Osteoblast (primary cell): ENCODE measurements at regions not wholly inside any gene's neighbourhood (a gene's known extent, or its start where the extent isn't known, plus 50 kb on each side); places are given as distances from the start of the nearest gene placed in this dataset.

Source experiments
- DNase-seq: peaks from one replicate; pipeline ENCODE4 v3.0.0; 2011; ENCODE audit warnings: low spot score, mixed read lengths; ENCODE audit not compliant: insufficient read length; ENCODE audit errors: missing footprints
- H2AFZ ChIP-seq: 2 replicates; pipeline ENCODE4 v1.6.0; 2011; ENCODE audit warnings: mild to moderate bottlenecking, low read length
- H3K27ac ChIP-seq: 2 replicates; pipeline ENCODE4 v1.5.1; 2011; ENCODE audit warnings: mild to moderate bottlenecking, low read depth, low read length, moderate library complexity
- H3K27me3 ChIP-seq: 2 replicates; pipeline ENCODE4 v1.6.0; 2012; ENCODE audit warnings: mild to moderate bottlenecking, control low read depth, inconsistent platforms, low read length, moderate library complexity; ENCODE audit not compliant: insufficient read depth
- H3K36me3 ChIP-seq: 2 replicates; pipeline ENCODE4 v1.5.1; 2011; ENCODE audit warnings: mild to moderate bottlenecking, low read length, control low read depth, moderate library complexity; ENCODE audit not compliant: insufficient read depth
- H3K4me1 ChIP-seq: 2 replicates; pipeline ENCODE4 v1.5.1; 2011; ENCODE audit warnings: mild to moderate bottlenecking, low read length, control low read depth, moderate library complexity; ENCODE audit not compliant: insufficient read depth
- H3K4me2 ChIP-seq: 2 replicates; pipeline ENCODE4 v1.6.0; 2011; ENCODE audit warnings: mild to moderate bottlenecking, low read length; ENCODE audit not compliant: insufficient read depth
- H3K4me3 ChIP-seq: fragments of 200-600 bp; sonication (generic); 3 replicates; pipeline ENCODE4 v1.5.1; 2012; ENCODE audit warnings: mild to moderate bottlenecking, low read length, inconsistent platforms; ENCODE audit not compliant: insufficient read depth
- H3K79me2 ChIP-seq: 2 replicates; pipeline ENCODE4 v1.6.0; 2012; ENCODE audit warnings: mild to moderate bottlenecking, low read length, control low read depth, inconsistent platforms; ENCODE audit not compliant: insufficient read depth
- H3K9me3 ChIP-seq: 2 replicates; pipeline ENCODE4 v1.5.1; 2011; ENCODE audit warnings: low read depth, low read length, control low read depth
- H4K20me1 ChIP-seq: 2 replicates; pipeline ENCODE4 v1.6.0; 2012; ENCODE audit warnings: mild to moderate bottlenecking, low read length, control low read depth; ENCODE audit not compliant: insufficient read depth
- TF ChIP-seq, protein P1 (sequence below): IDR thresholded peaks from 2 replicates; pipeline ENCODE4 v1.5.1; 2011; ENCODE audit warnings: mild to moderate bottlenecking, low read depth, low read length, moderate library complexity; ENCODE audit errors: extremely low read depth

DNA sequence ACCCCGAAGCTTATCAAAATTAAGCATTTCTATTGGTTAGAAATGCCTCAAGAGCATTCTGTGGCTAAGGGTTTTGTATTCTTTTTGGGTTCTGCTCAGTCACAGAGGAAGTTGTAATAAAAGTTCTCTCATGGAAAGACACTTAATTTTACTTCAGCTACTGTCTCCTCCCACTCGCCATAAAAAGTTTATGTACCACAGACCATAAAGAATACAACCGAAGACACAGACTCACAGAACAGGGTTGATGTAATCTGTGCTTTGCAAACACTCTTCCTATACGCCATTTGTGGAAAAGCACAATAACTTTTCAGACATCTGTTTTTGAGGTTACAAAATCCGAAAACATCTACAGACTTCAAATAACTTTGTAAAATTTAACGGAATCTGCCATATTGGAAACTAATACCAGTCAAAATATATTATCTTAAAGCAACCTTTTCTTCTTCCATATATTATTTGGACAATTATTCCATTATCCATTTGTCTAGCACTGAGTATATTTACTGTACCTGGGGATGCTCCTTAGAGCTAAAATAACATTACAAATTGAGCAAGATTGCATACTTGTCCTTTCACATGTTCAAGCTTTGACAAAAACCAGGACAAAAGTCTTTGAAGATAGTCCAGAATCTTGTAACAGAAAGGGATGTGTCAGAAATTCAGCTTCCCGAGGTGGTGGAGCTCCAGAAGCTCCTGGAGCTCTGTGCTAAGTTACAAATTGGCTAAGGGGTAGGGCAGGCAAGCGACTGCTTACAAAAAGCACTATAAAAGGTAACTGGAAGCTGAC is 219.0 kb upstream of the MEOX2 start:
- no peaks in the 10 kb centered on the region for H4K20me1 ChIP-seq
- TF ChIP-seq, protein P1, sequence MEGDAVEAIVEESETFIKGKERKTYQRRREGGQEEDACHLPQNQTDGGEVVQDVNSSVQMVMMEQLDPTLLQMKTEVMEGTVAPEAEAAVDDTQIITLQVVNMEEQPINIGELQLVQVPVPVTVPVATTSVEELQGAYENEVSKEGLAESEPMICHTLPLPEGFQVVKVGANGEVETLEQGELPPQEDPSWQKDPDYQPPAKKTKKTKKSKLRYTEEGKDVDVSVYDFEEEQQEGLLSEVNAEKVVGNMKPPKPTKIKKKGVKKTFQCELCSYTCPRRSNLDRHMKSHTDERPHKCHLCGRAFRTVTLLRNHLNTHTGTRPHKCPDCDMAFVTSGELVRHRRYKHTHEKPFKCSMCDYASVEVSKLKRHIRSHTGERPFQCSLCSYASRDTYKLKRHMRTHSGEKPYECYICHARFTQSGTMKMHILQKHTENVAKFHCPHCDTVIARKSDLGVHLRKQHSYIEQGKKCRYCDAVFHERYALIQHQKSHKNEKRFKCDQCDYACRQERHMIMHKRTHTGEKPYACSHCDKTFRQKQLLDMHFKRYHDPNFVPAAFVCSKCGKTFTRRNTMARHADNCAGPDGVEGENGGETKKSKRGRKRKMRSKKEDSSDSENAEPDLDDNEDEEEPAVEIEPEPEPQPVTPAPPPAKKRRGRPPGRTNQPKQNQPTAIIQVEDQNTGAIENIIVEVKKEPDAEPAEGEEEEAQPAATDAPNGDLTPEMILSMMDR, result no peak
- no peak overlapping the region for H3K27ac ChIP-seq
- H3K4me1 ChIP-seq, result no peaks in the 10 kb centered on the region
- H3K9me3 ChIP-seq, result no peaks in the 10 kb centered on the region
- H3K4me3 ChIP-seq, result no peak overlapping the region
- no peak for DNase-seq
- H2AFZ ChIP-seq, result peak overlapping the region; percentile 31
- no peaks in the 10 kb centered on the region for H3K27me3 ChIP-seq
- H3K79me2 ChIP-seq, result no peaks in the 10 kb centered on the region
- H3K4me2 ChIP-seq, result no peak overlapping the region
- no peaks in the 10 kb centered on the region for H3K36me3 ChIP-seq

DNA sequence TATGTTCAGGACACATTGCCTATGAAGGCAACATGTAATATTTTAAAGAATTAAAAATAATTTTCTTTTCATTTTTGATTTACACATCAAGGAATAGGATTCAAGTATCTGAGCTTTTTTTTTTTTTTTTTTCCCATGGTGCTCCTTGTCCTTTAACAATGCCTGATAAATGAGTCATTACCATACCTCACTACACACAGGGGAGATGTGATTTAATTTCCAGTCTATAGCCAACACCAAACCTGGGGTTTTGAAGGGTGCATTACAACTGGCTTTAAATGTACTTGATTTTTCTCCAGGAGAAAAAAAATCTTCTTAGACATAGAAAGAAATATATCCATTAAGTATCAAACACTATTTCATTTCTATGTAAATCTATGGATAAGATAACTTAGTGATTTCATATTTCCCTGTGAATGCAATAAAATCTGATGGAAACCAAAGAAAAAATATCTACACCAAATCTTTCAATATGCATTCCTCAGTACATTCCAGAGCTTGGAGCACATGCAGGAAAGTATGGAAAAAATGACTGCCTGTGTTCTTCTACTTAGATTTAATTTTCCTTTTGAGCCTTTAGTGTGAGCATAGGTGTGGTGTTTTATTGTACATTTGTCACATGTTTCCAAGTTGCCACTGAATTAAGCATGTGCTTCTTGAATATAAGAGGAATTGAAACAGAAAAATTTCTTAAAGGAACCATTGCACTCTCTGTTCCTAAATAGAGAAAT is 204.8 kb upstream of the MEOX2 start:
- peak; percentile 42 for DNase-seq

DNA sequence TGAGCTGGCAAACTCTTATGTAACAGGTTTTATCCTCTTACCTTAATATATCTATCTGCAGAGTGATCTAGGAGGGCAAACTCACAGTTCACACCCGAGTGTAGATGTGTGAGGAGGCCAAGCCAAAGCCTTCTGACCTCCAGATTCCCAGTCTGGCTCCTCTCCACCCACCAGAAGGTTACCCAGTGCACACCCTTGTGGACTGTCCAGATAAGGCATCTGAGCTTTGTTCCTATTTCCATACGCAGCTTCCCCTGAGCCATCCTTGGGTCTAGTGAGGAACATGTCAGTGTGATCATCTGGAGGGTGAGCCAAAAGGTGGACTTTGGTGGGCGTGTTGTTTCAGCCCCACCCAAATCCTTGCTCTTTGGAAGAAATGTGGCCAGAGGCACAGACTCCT is 203.0 kb upstream of the MEOX2 start:
- TF ChIP-seq, protein P1, result peak; percentile 49
- H3K36me3 ChIP-seq, result no peaks in the 10 kb centered on the region
- peak overlapping the region; percentile 52 for H2AFZ ChIP-seq

More for the DNA sequence above, 204.8 kb upstream of the MEOX2 start:
- no peak overlapping the region for H3K4me3 ChIP-seq
- peak overlapping the region; percentile 34 for H3K4me2 ChIP-seq
- H3K27ac ChIP-seq, result peak overlapping the region; percentile 43
- H3K4me1 ChIP-seq, result peaks cover 13% of the 10 kb centered on the region
- no peaks in the 10 kb centered on the region for H3K79me2 ChIP-seq
- H3K36me3 ChIP-seq, result no peaks in the 10 kb centered on the region
- H3K27me3 ChIP-seq, result no peaks in the 10 kb centered on the region
- H2AFZ ChIP-seq, result no peak overlapping the region
- no peaks in the 10 kb centered on the region for H3K9me3 ChIP-seq
- TF ChIP-seq, protein P1, result no peak
- no peaks in the 10 kb centered on the region for H4K20me1 ChIP-seq

DNA sequence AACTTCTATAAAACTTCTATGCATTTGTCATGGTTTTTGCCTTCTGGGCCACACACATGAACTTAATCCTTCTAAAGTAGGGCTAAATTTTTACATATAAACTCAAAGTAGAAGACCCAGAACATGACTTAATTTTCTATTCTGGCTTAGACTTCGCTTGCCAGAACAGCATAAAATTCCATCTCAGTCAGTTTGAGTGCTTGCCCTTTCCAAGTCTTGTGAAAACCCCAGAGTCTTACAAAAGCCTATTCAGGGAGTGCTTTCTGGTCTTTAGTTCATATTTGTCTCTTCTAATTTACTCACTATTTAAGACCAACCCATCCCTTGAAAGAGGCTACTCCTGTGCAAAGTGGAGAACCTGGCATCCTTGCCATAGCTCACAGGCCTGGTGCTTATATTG is 201.6 kb upstream of the MEOX2 start:
- Histone ChIP-seq H4K20me1 (no peaks in the 10 kb centered on the region), H3K4me3 (no peak overlapping the region), H2AFZ (no peak overlapping the region), H3K9me3 (no peaks in the 10 kb centered on the region), H3K36me3 (no peaks in the 10 kb centered on the region), H3K27me3 (no peaks in the 10 kb centered on the region), H3K4me2 (no peak overlapping the region), H3K4me1 (peaks cover 13% of the 10 kb centered on the region), H3K27ac (no peak overlapping the region), H3K79me2 (no peaks in the 10 kb centered on the region)
- TF ChIP-seq, protein P1, result no peak
- no peak for DNase-seq

More for the DNA sequence above, 203.0 kb upstream of the MEOX2 start:
- Histone ChIP-seq H3K27me3 (no peaks in the 10 kb centered on the region), H3K4me3 (no peak overlapping the region), H3K27ac (no peak overlapping the region), H4K20me1 (no peaks in the 10 kb centered on the region), H3K9me3 (no peaks in the 10 kb centered on the region), H3K4me2 (no peak overlapping the region), H3K79me2 (no peaks in the 10 kb centered on the region), H3K4me1 (peaks cover 13% of the 10 kb centered on the region)
- DNase-seq, result peak; percentile 35
